Central memory CD8-positive, alpha-beta T cell (primary cell): ENCODE measurements at regions not wholly inside any gene's neighbourhood (a gene's known extent, or its start where the extent isn't known, plus 50 kb on each side); places are given as distances from the start of the nearest gene placed in this dataset.

ENCODE experiments used
- ATAC-seq: fragments of 150-1000 bp; cut with Tn5 transposase; replicated peaks from 2 replicates; pipeline ENCODE4 v1.10.0; 2022; ENCODE audit warnings: mild to moderate bottlenecking, moderate FRiP score, moderate number of reproducible peaks; ENCODE audit not compliant: poor library complexity, severe bottlenecking; ENCODE audit errors: extremely low read depth
- DNase-seq, 2 donors: peaks; one replicate each; pipeline ENCODE4 v3.0.0; 2021; ENCODE audit warnings: low spot score in 2 of 2
- H3K27ac Mint-ChIP-seq: one replicate; pipeline ENCODE4 v1.8.0; 2022; ENCODE audit warnings: low read depth, mild to moderate bottlenecking, moderate library complexity, mixed read lengths
- H3K27me3 Mint-ChIP-seq: one replicate; pipeline ENCODE4 v1.8.0; 2022; ENCODE audit warnings: mixed read lengths
- H3K36me3 Mint-ChIP-seq: one replicate; pipeline ENCODE4 v1.8.0; 2022; ENCODE audit warnings: mild to moderate bottlenecking, moderate library complexity, mixed read lengths; ENCODE audit not compliant: insufficient read depth
- H3K4me1 Mint-ChIP-seq: one replicate; pipeline ENCODE4 v1.8.0; 2022; ENCODE audit warnings: mixed read lengths
- H3K4me3 Mint-ChIP-seq: one replicate; pipeline ENCODE4 v1.8.0; 2022; ENCODE audit warnings: mild to moderate bottlenecking, moderate library complexity, mixed read lengths
- H3K9me3 Mint-ChIP-seq: one replicate; pipeline ENCODE4 v1.8.0; 2022; ENCODE audit warnings: mixed read lengths

DNA sequence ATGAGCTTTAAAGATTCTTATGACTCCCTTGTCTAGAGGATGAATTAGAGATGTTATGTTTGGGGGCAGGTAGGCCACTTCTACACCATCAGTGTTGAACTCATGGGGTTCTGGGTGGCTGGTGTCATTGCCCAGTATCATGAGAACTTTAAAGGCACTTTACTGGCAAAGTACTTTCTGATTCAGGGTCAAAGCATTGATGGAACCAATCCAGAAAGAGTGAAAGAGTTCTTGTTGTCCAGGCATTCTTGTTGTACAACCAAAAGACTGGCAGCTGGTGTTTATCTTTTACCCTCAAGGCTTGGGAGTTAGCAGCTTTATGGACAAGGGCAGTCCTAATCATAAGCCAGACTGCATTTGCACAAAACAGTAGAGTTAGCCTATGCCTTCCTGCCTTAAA lies 673.0 kb downstream of the USP25 start:
- Mint-ChIP-seq H3K4me1 (no peaks in the 10 kb centered on the region), H3K27ac (no peak overlapping the region), H3K36me3 (no peaks in the 10 kb centered on the region), H3K4me3 (no peak overlapping the region), H3K9me3 (peaks cover 13% of the 10 kb centered on the region), H3K27me3 (no peaks in the 10 kb centered on the region)
- DNase-seq (no peak), ATAC-seq (no peak)

DNA sequence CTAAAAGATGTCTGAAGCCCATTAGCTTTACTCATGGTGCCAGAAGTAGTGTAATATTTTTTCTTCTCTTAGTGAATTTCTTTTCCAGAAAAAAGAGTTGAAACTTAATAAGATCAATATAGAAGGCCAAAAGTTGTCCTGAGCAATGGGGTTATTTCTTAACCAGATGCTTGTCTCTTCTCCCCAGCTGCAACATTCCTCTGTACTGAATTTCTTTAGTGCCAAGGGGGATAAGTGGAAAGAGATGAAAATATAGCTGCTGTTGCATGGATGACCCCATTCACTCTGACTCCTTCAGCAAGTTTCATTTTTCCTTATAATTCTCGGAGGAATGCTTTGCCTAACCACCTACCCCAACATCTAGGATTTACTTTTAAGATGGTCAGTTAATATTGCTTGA lies 675.0 kb downstream of the USP25 start:
- Mint-ChIP-seq H3K4me3 (no peak overlapping the region), H3K36me3 (no peaks in the 10 kb centered on the region), H3K9me3 (peaks cover 13% of the 10 kb centered on the region), H3K27me3 (no peaks in the 10 kb centered on the region), H3K27ac (no peak overlapping the region), H3K4me1 (no peaks in the 10 kb centered on the region)
- DNase-seq (no peak), ATAC-seq (no peak)

DNA sequence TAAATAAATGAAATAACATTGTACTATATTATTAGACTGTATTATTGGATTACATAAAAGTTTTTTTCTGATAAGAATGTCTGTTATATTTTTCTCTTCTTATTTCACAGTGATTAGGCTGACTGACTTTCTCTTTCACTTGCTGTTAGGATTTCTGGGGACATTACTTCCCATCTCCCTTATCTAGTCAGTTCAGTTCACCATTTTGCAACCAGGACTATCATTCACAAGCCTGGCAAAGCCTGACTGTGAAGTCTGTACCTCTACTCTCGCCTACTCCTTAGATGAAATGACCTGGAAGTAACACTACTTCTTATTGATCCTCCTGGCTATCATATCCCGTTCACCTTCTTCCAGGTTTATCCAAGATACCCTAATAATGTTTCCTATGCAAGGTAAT lies 676.6 kb downstream of the USP25 start:
- Mint-ChIP-seq H3K27ac (no peak overlapping the region), H3K9me3 (peaks cover 14% of the 10 kb centered on the region), H3K4me3 (no peak overlapping the region), H3K27me3 (no peaks in the 10 kb centered on the region), H3K36me3 (no peaks in the 10 kb centered on the region), H3K4me1 (no peaks in the 10 kb centered on the region)
- no peak for DNase-seq
- ATAC-seq, result no peak

DNA sequence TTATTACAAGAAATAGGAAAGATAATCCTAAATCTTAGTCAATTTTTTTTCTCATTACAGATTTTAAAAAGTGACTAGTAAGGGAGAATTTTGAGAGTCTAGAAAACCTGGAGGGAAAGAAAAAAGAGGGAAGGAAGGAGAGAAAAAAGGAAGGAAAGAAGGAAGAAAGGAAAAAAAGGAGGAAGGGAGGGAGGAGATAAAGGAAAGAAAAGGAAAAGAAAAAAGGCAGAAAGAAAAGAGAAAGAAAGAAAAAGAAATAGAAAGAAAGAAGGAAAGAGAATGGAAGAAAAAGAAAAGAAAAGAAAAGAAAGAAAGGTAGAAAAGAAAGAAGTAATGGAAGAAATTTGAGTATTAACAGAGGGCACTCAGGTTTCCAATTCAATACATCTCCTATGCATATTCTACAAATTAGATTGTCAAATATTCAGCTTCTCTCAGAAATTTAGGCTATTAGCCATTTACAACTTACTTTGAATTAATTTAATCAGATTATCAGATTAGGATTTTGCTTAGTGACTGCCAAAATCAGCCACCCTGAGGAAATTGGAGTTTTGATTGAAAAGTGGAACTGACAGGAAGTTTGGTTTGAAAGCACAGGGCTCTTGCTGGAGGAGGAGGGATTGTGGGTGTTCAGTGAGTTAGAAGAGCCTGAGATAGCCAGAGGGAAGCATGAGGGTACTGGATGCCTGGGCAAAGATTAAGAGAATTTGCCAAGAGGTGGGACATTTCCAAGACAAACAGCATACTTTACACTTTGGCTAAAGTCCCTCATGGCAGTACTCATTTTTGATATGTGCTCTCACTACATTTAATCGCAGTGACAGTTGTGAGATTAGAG lies 677.8 kb downstream of the USP25 start:
- no peaks in the 10 kb centered on the region for H3K36me3 Mint-ChIP-seq

DNA sequence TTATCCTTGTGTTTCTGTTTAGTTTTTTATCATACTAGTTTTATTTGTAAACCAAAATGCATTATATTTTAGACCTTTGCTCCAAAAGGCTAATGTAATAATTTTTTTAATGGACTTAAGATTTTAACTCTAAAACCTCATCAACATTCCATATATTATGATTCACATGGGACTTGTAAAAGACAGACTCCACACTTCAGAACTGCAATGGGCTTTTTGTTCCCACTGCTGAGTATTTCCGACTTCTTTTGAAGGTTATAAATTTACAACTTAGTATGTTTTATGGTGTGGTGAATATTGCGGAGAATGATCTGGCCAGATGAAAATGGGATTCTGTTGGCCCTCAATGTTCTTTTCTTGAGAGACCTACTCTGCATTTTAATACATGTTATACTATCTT lies 678.5 kb downstream of the USP25 start:
- no peak overlapping the region for H3K27ac Mint-ChIP-seq

More for the DNA sequence above, 677.8 kb downstream of the USP25 start:
- ATAC-seq, result no peak
- H3K4me3 Mint-ChIP-seq, result no peak overlapping the region
- H3K4me1 Mint-ChIP-seq, result no peaks in the 10 kb centered on the region
- H3K27ac Mint-ChIP-seq, result no peak overlapping the region
- peaks cover 13% of the 10 kb centered on the region for H3K9me3 Mint-ChIP-seq
- no peaks in the 10 kb centered on the region for H3K27me3 Mint-ChIP-seq
- no peak for DNase-seq

DNA sequence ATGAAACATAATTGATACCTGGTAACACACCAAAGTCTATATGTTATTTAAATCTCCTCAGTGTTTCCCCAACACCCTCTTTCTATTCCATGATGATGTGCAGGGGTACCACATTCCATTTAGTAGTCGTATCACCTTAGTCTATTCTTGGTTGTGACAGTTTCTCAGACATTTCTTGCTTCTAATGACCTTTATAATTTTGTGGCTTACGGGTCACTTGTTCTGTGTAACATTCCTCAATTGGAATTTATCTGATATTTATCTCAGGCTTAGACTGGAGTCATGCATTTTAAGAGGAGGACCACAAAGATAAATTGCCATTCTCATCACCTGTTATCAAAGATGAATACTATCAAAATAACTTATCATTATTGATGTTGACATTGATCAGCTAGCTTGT lies 679.6 kb downstream of the USP25 start:
- no peaks in the 10 kb centered on the region for H3K27me3 Mint-ChIP-seq
- H3K4me3 Mint-ChIP-seq, result no peak overlapping the region
- H3K9me3 Mint-ChIP-seq, result peaks cover 6% of the 10 kb centered on the region
- no peak overlapping the region for H3K27ac Mint-ChIP-seq
- no peaks in the 10 kb centered on the region for H3K4me1 Mint-ChIP-seq
- no peaks in the 10 kb centered on the region for H3K36me3 Mint-ChIP-seq
- ATAC-seq (no peak), DNase-seq (no peak)

More for the DNA sequence above, 678.5 kb downstream of the USP25 start:
- ATAC-seq (no peak), DNase-seq (no peak)
- Mint-ChIP-seq H3K9me3 (peaks cover 13% of the 10 kb centered on the region), H3K4me1 (no peaks in the 10 kb centered on the region), H3K27me3 (no peaks in the 10 kb centered on the region), H3K36me3 (no peaks in the 10 kb centered on the region), H3K4me3 (no peak overlapping the region)

DNA sequence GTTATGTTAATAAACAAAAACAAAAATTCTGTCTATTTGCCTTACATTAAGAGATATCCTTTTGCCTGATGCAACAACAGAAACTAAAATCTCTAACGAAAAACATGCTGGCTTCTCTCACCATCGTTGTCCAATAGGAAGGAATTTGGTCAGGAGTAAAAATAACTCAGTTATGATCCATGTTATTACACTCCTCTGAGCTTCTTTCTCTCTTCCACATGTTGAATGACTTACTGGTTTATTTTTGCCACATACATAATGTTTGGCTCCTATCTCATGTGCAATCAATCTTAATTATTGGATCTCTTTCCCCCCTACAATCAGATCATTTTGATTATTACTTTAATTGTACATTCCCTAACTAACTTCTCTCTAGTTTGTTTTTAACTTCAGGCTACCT lies 688.4 kb downstream of the USP25 start:
- no peak overlapping the region for H3K4me3 Mint-ChIP-seq
- ATAC-seq (no peak), DNase-seq (no peak)
- no peak overlapping the region for H3K27ac Mint-ChIP-seq
- no peaks in the 10 kb centered on the region for H3K36me3 Mint-ChIP-seq
- H3K9me3 Mint-ChIP-seq, result peaks cover 14% of the 10 kb centered on the region
- H3K4me1 Mint-ChIP-seq, result no peaks in the 10 kb centered on the region
- no peaks in the 10 kb centered on the region for H3K27me3 Mint-ChIP-seq

DNA sequence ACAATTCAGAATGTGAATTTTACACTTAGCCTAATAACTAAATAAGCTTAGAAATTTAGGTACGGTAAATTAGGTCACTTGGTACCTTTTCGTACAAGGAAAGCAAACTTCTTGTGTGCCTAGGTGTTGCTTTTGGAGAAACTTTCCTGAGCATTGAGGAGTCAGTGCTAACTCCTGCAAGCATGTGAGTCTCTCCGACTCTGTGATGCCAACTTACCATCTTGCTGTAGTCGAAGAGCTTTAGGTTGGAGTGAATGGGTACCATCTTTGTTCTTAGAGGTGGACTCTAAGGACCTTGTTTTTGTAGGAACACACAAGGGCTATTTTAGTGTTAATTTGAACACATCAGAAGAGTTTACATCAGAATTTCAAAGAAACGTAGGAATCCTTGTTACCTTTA lies 688.9 kb downstream of the USP25 start:
- no peak for DNase-seq
- ATAC-seq, result no peak
- Mint-ChIP-seq H3K27ac (no peak overlapping the region), H3K9me3 (peaks cover 14% of the 10 kb centered on the region), H3K27me3 (no peaks in the 10 kb centered on the region), H3K4me3 (no peak overlapping the region), H3K4me1 (no peaks in the 10 kb centered on the region), H3K36me3 (no peaks in the 10 kb centered on the region)

DNA sequence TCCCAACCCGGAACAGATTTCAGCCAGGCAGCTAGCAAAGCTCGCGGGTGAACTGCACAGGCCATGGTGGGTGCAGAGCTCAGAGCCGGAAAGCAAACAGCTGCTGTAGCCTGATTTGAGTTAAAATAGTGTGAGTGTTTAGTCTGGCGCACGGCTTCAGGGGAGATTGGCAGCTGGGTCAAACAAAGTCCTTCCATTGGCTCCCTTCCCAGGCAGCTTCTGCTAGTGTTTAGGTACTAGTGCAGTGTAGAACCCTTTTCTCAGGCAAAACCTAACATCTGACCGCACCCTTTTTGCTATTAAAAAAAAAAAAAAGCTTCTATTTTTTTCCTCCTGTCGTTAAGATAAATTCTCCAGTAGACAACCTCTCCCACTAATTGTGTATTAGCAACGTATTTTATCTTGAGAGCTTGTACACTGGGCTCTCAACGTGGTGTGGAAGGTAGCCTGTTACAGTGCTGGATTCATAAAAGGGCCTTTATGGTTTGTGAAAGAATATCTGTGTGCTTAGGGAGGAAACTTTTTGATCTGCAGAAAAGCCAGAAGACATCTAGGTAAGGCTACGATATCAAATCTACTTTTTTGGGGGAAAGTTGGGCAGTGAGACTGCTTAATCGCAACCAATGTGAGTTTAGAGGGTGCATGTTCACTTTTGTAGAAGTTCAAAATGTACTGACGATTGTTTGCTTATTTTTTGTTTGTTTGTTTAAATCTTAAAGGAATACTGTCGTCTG lies 689.6 kb downstream of the USP25 start:
- no peaks in the 10 kb centered on the region for H3K36me3 Mint-ChIP-seq
- DNase-seq (no peak), ATAC-seq (no peak)
- peaks cover 14% of the 10 kb centered on the region for H3K9me3 Mint-ChIP-seq
- H3K27ac Mint-ChIP-seq, result no peak overlapping the region
- H3K27me3 Mint-ChIP-seq, result no peaks in the 10 kb centered on the region
- no peak overlapping the region for H3K4me3 Mint-ChIP-seq
- H3K4me1 Mint-ChIP-seq, result no peaks in the 10 kb centered on the region

DNA sequence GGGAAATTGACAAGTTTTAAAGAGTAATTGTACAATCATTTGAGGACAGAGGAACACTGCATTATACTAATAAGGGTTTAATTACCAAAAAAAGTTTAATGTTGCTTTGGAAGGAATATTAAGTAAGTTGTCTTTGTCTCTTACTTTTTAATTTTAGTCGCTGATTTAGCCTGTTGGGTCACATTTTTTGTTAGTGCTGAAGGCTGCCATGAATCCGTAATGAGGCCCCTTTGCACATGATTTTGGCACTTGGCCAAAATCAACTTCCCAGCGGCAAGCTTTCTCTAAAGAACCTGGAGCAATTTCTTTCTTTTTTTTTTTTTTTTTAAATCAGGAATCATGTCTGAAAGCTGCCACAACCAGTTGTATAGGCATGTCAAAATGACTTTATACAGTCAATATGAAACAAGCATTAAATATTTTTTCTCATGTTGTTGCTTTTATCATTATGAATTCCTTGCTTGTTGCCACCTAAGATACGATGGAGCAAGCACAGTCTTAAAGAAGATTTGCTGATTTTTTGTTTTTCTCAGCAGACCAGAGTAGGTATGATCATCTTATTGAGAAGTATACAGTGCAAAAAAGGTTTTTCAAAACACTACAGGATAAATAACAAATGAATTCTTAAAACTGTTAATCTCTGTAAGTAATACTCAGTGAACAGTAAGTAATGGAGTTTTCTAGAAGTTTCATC lies 690.4 kb downstream of the USP25 start:
- DNase-seq, result no peak
- H3K4me1 Mint-ChIP-seq, result no peaks in the 10 kb centered on the region
- ATAC-seq, result no peak

DNA sequence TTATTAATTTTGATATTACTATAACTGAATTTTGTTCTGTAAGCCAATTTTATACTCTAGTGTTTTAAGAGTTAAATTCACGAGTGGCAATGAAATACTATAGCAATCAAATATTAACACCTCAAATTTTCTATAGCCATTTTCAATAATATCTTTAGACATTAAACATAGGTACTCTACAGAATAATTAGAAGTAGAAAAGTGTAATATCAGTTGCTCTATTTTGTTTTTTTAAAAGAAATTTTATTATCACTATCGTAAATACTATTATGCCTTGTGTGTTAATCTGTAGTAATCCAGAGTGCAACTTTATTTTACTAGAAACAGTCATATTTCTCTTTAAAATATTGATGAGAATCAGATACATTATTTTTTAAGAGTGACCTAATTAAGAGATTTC lies 691.2 kb downstream of the USP25 start:
- Mint-ChIP-seq H3K27me3 (no peaks in the 10 kb centered on the region), H3K4me1 (no peaks in the 10 kb centered on the region), H3K36me3 (no peaks in the 10 kb centered on the region), H3K9me3 (peaks cover 11% of the 10 kb centered on the region), H3K4me3 (no peak overlapping the region), H3K27ac (no peak overlapping the region)
- ATAC-seq, result no peak
- DNase-seq, result no peak

More for the DNA sequence above, 690.4 kb downstream of the USP25 start:
- H3K27ac Mint-ChIP-seq, result no peak overlapping the region
- no peak overlapping the region for H3K4me3 Mint-ChIP-seq
- no peaks in the 10 kb centered on the region for H3K27me3 Mint-ChIP-seq
- H3K9me3 Mint-ChIP-seq, result peaks cover 14% of the 10 kb centered on the region
- no peaks in the 10 kb centered on the region for H3K36me3 Mint-ChIP-seq

DNA sequence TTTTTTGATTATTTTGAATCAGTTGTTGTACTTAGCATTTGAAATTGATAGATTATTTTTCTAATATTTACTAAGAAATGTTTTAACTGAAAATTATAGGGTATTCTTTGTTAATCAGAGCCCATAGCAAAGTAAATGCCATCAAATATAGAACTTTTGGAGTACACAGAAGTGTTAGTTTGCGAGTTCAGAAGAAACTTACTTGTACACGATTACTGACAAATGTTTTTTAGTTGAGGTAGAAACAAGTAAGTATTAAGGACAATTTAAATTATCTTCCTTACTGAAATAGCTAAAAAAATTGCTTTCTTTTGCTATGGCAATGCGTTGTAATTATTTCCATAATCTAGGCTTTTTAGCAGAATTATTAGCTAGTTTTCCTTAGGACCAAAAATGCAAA lies 692.2 kb downstream of the USP25 start:
- no peaks in the 10 kb centered on the region for H3K4me1 Mint-ChIP-seq
- no peak for ATAC-seq
- no peak overlapping the region for H3K4me3 Mint-ChIP-seq
- no peak overlapping the region for H3K27ac Mint-ChIP-seq
- no peak for DNase-seq
- H3K27me3 Mint-ChIP-seq, result no peaks in the 10 kb centered on the region
- no peaks in the 10 kb centered on the region for H3K36me3 Mint-ChIP-seq
- peaks cover 5% of the 10 kb centered on the region for H3K9me3 Mint-ChIP-seq
